ENCODE measurements at regions not wholly inside any gene's neighbourhood (a gene's known extent, or its start where the extent isn't known, plus 50 kb on each side); places are given as distances from the start of the nearest gene placed in this dataset.

GRCh38 chr12:43214166-43214565, 337.8 kb downstream of the ADAMTS20 start:
- TF ChIP-seq CTCF (IDR thresholded peaks at IDR 0.05) (no peak), POLR2AphosphoS5 (IDR thresholded peaks at IDR 0.05) (no peak), POLR2A (IDR thresholded peaks at IDR 0.05) (no peak)

Measured in prostate gland (tissue), 2 donors.